OCI-LY7 (cell line): ENCODE measurements at regions not wholly inside any gene's neighbourhood (a gene's known extent, or its start where the extent isn't known, plus 50 kb on each side); places are given as distances from the start of the nearest gene placed in this dataset.

ENCODE experiments used
- BruUV-seq: library from RNA; stranded (reverse); fragments of 400-500 nt; replicated peaks from 2 replicates; lab custom pipeline; 2021; lab: Mats Ljungman, UMichigan
- CTCF ChIA-PET: fragments of 300-600 bp; sonication (Branson Sonifier 250); formaldehyde crosslinking; loops from one replicate; lab custom pipeline; 2022; ENCODE audit warnings: antibody characterized with exemption; ENCODE audit not compliant: unreplicated experiment; lab: Charles Lee
- POLR2A ChIA-PET: fragments of 300-600 bp; sonication (Branson Sonifier 250); formaldehyde crosslinking; loops from one replicate; lab custom pipeline; 2022; ENCODE audit warnings: antibody characterized with exemption; lab: Charles Lee
- DNase-seq: peaks from one replicate; pipeline ENCODE4 v3.0.0-alpha.2; 2015; ENCODE audit warnings: low spot score
- H2AFZ ChIP-seq: fragments of 200-600 bp; sonication (generic), shearing (Covaris generic); 2 replicates; pipeline ENCODE4 v1.6.1; 2014; ENCODE audit warnings: mild to moderate bottlenecking, antibody characterized with exemption, low read length, moderate library complexity
- H3K27ac ChIP-seq: fragments of 200-600 bp; sonication (generic); 2 replicates; pipeline ENCODE4 v1.5.1; 2014; ENCODE audit warnings: mixed run types, low read depth, mild to moderate bottlenecking, moderate library complexity, low read length, inconsistent platforms; ENCODE audit not compliant: poor library complexity, severe bottlenecking
- H3K36me3 ChIP-seq: fragments of 200-600 bp; sonication (generic); 2 replicates; pipeline ENCODE4 v1.6.1; 2014; ENCODE audit warnings: mild to moderate bottlenecking, antibody characterized with exemption, low read length, moderate library complexity, mixed read lengths; ENCODE audit not compliant: insufficient read depth
- H3K4me1 ChIP-seq: fragments of 200-600 bp; sonication (generic); 2 replicates; pipeline ENCODE4 v1.5.1; 2014; ENCODE audit warnings: mild to moderate bottlenecking, low read length; ENCODE audit not compliant: insufficient read depth, poor library complexity, severe bottlenecking
- H3K4me2 ChIP-seq: fragments of 200-600 bp; sonication (generic); 2 replicates; pipeline ENCODE4 v1.6.1; 2014; ENCODE audit warnings: mild to moderate bottlenecking, low read length
- H3K4me3 ChIP-seq: fragments of 200-600 bp; sonication (generic); 2 replicates; pipeline ENCODE4 v1.5.1; 2014; ENCODE audit warnings: mild to moderate bottlenecking, low read depth, low read length; ENCODE audit not compliant: poor library complexity, severe bottlenecking
- H3K79me2 ChIP-seq: fragments of 200-600 bp; sonication (generic); 2 replicates; pipeline ENCODE4 v1.6.1; 2016; ENCODE audit warnings: low read depth, mild to moderate bottlenecking, low read length, moderate library complexity, mixed read lengths; ENCODE audit not compliant: insufficient read depth
- H3K9me2 ChIP-seq: fragments of 200-600 bp; sonication (generic); 2 replicates; pipeline ENCODE4 v1.6.1; 2016; ENCODE audit warnings: mild to moderate bottlenecking, low read length, mixed read lengths; ENCODE audit not compliant: insufficient read depth
- H3K9me3 ChIP-seq: fragments of 200-600 bp; sonication (generic); 2 replicates; pipeline ENCODE4 v1.6.1; 2014; ENCODE audit warnings: mild to moderate bottlenecking, mixed run types, low read length, mixed read lengths
- H4K20me1 ChIP-seq: fragments of 200-600 bp; sonication (generic); 2 replicates; pipeline ENCODE4 v1.6.1; 2014; ENCODE audit warnings: mild to moderate bottlenecking, antibody characterized with exemption, low read length, moderate library complexity, mixed read lengths; ENCODE audit not compliant: insufficient read depth
- CTCF ChIP-seq: fragments of 200-600 bp; sonication (generic); conservative IDR thresholded peaks from 2 replicates; pipeline ENCODE4 v1.5.1; 2014; ENCODE audit warnings: mild to moderate bottlenecking, antibody characterized with exemption, low read length, moderate library complexity, mixed read lengths
- EZH2phosphoT487 ChIP-seq: fragments of 200-600 bp; sonication (generic); IDR thresholded peaks from 2 replicates; pipeline ENCODE4 v1.6.1; 2018; ENCODE audit warnings: low read depth, borderline replicate concordance, mild to moderate bottlenecking, mixed run types, antibody characterized with exemption, low read length, moderate library complexity, mixed read lengths
- intact Hi-C: fragments of 100-400 bp; cut with micrococcal nuclease; formaldehyde crosslinking; loops from one replicate; pipeline ENCODE4 v1.10.0; 2022; ENCODE audit not compliant: unreplicated experiment

- no peaks in the 10 kb centered on the region for H3K79me2 ChIP-seq
- H2AFZ ChIP-seq: no peak overlapping the region
- ChIA-PET POLR2A (interaction anchor here (0.6 kb wide), 1 partner anchor 272 kb away, joined by 3 read pairs; no protein-coding TSS in a partner anchor), CTCF (interaction anchor here (0.5 kb wide), 1 partner anchor 317 kb away, joined by 6 read pairs; no protein-coding TSS in a partner anchor)
- H3K4me3 ChIP-seq: no peak overlapping the region
- H3K9me3 ChIP-seq: no peaks in the 10 kb centered on the region
- TF ChIP-seq CTCF (no peak), EZH2phosphoT487 (no peak)
- no TSS peak for BruUV-seq
- no peak overlapping the region for H3K4me2 ChIP-seq
- H3K36me3 ChIP-seq: no peaks in the 10 kb centered on the region
- no peaks in the 10 kb centered on the region for H3K4me1 ChIP-seq
- H3K27ac ChIP-seq: no peak overlapping the region
- H4K20me1 ChIP-seq: no peaks in the 10 kb centered on the region
- intact Hi-C loops: no loop called here
- no peaks in the 10 kb centered on the region for H3K9me2 ChIP-seq
- no peak for DNase-seq
These were observed 235.5 kb upstream of the NT5C1B start for GRCh38 chr2:18824915-18825314.

GRCh38 chr2:18824325-18824790, 235.0 kb upstream of the NT5C1B start:
- intact Hi-C loops: no loop called here
- no peak for TF ChIP-seq CTCF
- no peak for TF ChIP-seq EZH2phosphoT487
- no peak overlapping the region for H3K27ac ChIP-seq
- no peak for DNase-seq
- no TSS peak for BruUV-seq
- H3K36me3 ChIP-seq: no peaks in the 10 kb centered on the region
- no peaks in the 10 kb centered on the region for H3K4me1 ChIP-seq
- no peaks in the 10 kb centered on the region for H3K79me2 ChIP-seq
- CTCF ChIA-PET: interaction anchor here (0.5 kb wide), 1 partner anchor 318 kb away, joined by 6 read pairs; no protein-coding TSS in a partner anchor
- POLR2A ChIA-PET: interaction anchor here (0.6 to 0.7 kb wide), 2 partner anchors 15 to 272 kb away, joined by 3 read pairs; no protein-coding TSS in a partner anchor
- no peak overlapping the region for H3K4me3 ChIP-seq
- no peak overlapping the region for H2AFZ ChIP-seq
- H3K4me2 ChIP-seq: no peak overlapping the region
- H3K9me3 ChIP-seq: no peaks in the 10 kb centered on the region
- no peaks in the 10 kb centered on the region for H3K9me2 ChIP-seq
- H4K20me1 ChIP-seq: no peaks in the 10 kb centered on the region

- Histone ChIP-seq H4K20me1 (no peaks in the 10 kb centered on the region), H3K4me3 (no peak overlapping the region), H2AFZ (no peak overlapping the region), H3K36me3 (no peaks in the 10 kb centered on the region), H3K9me3 (no peaks in the 10 kb centered on the region), H3K4me1 (no peaks in the 10 kb centered on the region), H3K79me2 (no peaks in the 10 kb centered on the region), H3K4me2 (no peak overlapping the region), H3K9me2 (no peaks in the 10 kb centered on the region), H3K27ac (no peak overlapping the region)
- intact Hi-C loops: no loop called here
- TF ChIP-seq EZH2phosphoT487 (no peak), CTCF (no peak)
- ChIA-PET CTCF (no interaction called here), POLR2A (no interaction called here)
- BruUV-seq: no TSS peak
- DNase-seq: no peak
These were observed 232.1 kb upstream of the NT5C1B start for GRCh38 chr2:18821431-18821830.
